Urinary bladder (tissue), 3 donors: ENCODE measurements at regions not wholly inside any gene's neighbourhood (a gene's known extent, or its start where the extent isn't known, plus 50 kb on each side); places are given as distances from the start of the nearest gene placed in this dataset.

Experiments used
- DNase-seq: peaks from one replicate; pipeline ENCODE4 v3.0.0-alpha.2; 2015; ENCODE audit errors: extremely low spot score
- H3K27ac ChIP-seq: one replicate; pipeline ENCODE4 v1.5.1; 2013; ENCODE audit warnings: low read depth, mild to moderate bottlenecking, moderate library complexity
- H3K36me3 ChIP-seq: one replicate; pipeline ENCODE4 v1.6.1; 2013; ENCODE audit warnings: mild to moderate bottlenecking, moderate library complexity; ENCODE audit not compliant: insufficient read depth
- H3K4me1 ChIP-seq: one replicate; pipeline ENCODE4 v1.6.1; 2013; ENCODE audit warnings: mild to moderate bottlenecking, moderate library complexity; ENCODE audit not compliant: insufficient read depth
- H3K4me3 ChIP-seq: one replicate; pipeline ENCODE4 v1.5.1; 2013; ENCODE audit warnings: low read depth, low read length
- WGBS: extraction: QIAGEN DNeasy Blood & Tissue Kit; methylation state at CpG from one replicate; pipeline ENCODE4 v1.1.7; 2013; 5-methylcytosine and 5-hydroxymethylcytosine counted together
- donor health status: healthy with polysubstance abuse.
- donor health status: healthy.

DNA sequence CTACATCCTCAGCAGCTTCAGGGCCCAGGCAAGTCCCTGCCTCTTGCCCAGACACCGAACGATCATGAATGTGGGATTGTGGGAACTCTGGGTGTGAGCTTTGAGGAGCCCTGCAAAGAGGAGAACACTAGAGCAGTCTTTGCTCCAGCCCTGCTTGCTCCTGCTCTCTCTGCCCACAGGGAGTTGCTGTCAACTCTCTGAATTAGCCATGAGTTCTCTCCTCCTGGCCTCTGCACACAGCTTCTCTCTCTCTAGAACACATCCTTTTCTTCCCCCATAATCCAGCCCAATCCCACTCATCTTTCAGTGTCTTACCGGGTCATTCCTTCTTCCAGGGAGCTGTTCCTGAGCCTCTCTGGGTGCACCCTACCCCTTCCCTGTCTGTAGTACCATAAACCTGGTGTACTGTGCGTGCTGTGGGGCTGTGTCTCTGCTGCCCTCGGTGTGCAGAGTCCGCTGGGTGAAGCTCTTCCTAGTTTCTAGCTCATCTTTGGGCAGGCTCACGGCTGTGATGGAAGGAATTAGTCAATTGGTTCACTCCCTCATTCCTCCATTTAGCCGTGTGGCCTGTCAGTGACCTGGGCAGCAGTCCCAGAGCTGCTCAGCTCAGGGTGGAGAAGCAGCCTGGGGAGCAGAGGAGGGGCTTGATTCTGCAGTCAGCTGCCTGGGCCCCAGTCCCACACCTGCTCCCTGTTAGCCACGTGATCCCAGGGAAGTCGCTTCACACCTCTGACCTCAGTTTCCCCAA is 132.9 kb upstream of the HDAC4 start:
- DNase-seq: no peak
- WGBS: 56% methylated on average over 10 of the region's 10 CpGs
- Histone ChIP-seq H3K36me3 (no peaks in the 10 kb centered on the region), H3K4me1 (no peaks in the 10 kb centered on the region), H3K4me3 (no peak overlapping the region), H3K27ac (no peak overlapping the region)

GRCh38 chr2:239532859-239533258 is 132.0 kb upstream of the HDAC4 start:
- no peaks in the 10 kb centered on the region for H3K36me3 ChIP-seq
- no peak for DNase-seq
- H3K27ac ChIP-seq: no peak overlapping the region
- H3K4me3 ChIP-seq: no peak overlapping the region
- 51% methylated on average over 10 of the region's 10 CpGs for whole genome bisulfite sequencing
- H3K4me1 ChIP-seq: no peaks in the 10 kb centered on the region

DNA sequence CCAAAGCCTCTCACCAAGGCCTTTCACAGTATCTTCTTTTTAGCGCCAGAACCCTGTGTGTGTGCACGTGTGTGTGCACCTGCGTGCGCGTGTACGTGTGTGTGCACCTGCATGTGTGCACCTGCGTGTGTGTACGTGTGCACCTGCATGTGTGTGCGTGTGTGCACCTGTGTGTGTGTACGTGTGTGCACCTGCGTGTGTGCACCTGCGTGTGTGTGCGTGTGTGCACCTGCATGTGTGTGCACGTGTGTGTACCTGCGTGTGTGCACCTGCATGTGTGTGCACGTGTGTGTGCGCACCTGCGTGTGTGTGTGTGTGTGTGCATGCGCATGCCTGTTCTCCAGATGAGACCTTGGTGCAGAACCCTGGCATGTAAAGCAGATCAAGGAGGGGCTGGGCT is 131.4 kb upstream of the HDAC4 start:
- 84% methylated on average over 19 of the region's 19 CpGs for WGBS
- DNase-seq: no peak
- H3K4me3 ChIP-seq: no peak overlapping the region

GRCh38 chr2:239531456-239532241 is 130.8 kb upstream of the HDAC4 start:
- H3K4me3 ChIP-seq: no peak overlapping the region
- 62% methylated on average over 18 of the region's 18 CpGs for WGBS
- DNase-seq: no peak
- no peaks in the 10 kb centered on the region for H3K36me3 ChIP-seq
- no peaks in the 10 kb centered on the region for H3K4me1 ChIP-seq
- no peak overlapping the region for H3K27ac ChIP-seq

More for the DNA sequence above, 131.4 kb upstream of the HDAC4 start:
- Histone ChIP-seq H3K27ac (no peak overlapping the region), H3K4me1 (no peaks in the 10 kb centered on the region), H3K36me3 (no peaks in the 10 kb centered on the region)

- 97% methylated on average over 5 of the region's 5 CpGs for WGBS
- DNase-seq: no peak
These were observed 130.0 kb upstream of the HDAC4 start for GRCh38 chr2:239530749-239531316.

DNA sequence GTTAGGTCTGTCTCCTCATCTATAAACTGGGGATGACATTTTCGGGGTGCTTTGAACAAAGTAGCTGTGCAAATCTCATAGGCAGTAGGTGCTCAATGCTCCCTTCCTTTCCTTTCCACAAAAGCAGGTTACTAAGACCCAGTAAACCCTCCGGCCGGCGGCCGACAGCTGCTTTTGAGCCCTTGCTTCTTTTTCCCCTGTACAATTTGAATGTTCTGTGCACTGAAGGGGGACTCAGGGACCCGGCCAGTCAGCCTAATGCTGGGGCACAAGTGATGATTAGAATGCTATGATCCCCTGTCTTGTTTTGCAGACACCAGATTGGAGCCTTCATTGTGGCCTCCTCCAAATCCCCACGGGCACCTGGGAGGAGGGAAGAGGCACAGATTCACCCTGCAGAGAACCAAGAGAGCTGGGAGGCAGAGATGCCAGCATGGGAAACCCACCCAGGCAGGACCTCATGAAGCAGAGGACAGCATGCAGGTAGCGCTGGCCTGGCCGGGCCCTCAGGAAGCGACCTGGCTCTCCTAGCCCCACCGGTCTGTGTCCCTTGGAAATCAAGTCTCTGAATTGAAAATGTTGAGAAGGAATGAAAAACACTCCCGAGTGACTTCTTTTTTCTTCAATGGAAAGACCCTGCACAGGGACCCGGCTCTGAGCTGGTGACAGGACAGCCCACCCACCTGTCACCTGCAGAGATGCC is 128.6 kb upstream of the HDAC4 start:
- H3K4me1 ChIP-seq: no peaks in the 10 kb centered on the region
- DNase-seq: no peak
- 87% methylated on average over 13 of the region's 13 CpGs for WGBS
- no peaks in the 10 kb centered on the region for H3K36me3 ChIP-seq
- H3K27ac ChIP-seq: no peak overlapping the region
- no peak overlapping the region for H3K4me3 ChIP-seq

More at GRCh38 chr2:239530749-239531316, 130.0 kb upstream of the HDAC4 start:
- Histone ChIP-seq H3K36me3 (no peaks in the 10 kb centered on the region), H3K27ac (no peak overlapping the region), H3K4me1 (no peaks in the 10 kb centered on the region), H3K4me3 (no peak overlapping the region)

GRCh38 chr2:239528883-239529282 is 128.1 kb upstream of the HDAC4 start:
- WGBS: 87% methylated on average over 1 of the region's 1 CpG
- Histone ChIP-seq H3K36me3 (no peaks in the 10 kb centered on the region), H3K4me1 (no peaks in the 10 kb centered on the region), H3K4me3 (no peak overlapping the region), H3K27ac (no peak overlapping the region)
- DNase-seq: no peak

DNA sequence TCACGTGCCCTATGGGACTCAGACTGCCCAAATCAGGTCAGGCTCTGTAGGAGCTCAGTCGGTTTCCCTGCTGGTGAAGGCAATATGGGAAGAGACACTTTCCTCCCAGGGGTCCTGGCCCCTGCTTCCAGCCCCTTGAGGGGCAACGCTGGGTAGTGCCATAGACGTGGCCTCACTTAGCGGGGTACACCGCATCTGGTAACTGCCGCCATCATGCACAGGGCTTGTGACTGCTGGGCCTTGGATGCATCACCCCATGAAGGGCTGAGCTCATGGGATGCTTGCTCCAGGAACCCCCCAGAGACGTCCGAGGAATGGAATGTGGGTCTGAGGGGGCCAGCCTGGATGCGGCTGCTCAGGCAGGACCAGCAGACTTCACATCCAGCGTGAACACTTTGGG is 127.3 kb upstream of the HDAC4 start:
- DNase-seq: no peak
- Histone ChIP-seq H3K36me3 (no peaks in the 10 kb centered on the region), H3K27ac (no peak overlapping the region), H3K4me3 (no peak overlapping the region), H3K4me1 (no peaks in the 10 kb centered on the region)
- 89% methylated on average over 11 of the region's 11 CpGs for WGBS

GRCh38 chr2:239526666-239527415 is 126.0 kb upstream of the HDAC4 start:
- DNase-seq: no peak
- no peaks in the 10 kb centered on the region for H3K36me3 ChIP-seq
- no peaks in the 10 kb centered on the region for H3K4me1 ChIP-seq
- no peak overlapping the region for H3K4me3 ChIP-seq
- no peak overlapping the region for H3K27ac ChIP-seq
- 83% methylated on average over 25 of the region's 25 CpGs for WGBS

DNA sequence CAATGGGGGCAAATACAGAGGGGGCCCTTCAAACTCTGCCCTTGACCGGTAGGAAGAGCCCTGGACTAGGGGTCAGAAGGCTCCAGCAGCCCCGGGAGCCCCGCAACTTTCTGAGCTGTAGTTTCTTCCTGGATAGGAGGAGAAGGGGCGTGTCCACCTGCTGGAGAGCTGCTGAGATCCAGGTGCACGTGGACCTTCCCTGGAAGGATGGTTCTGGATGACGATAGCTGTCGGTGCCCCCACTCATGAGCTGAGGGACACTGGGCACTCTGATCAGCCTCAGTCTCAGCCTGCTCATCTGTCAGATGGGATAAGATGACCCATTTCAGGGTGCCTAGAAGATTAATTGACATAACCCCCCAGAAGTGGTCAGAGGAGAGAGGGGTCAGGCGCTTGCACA is 125.2 kb upstream of the HDAC4 start:
- no peak for DNase-seq
- Histone ChIP-seq H3K4me1 (no peaks in the 10 kb centered on the region), H3K27ac (no peak overlapping the region), H3K4me3 (no peak overlapping the region), H3K36me3 (no peaks in the 10 kb centered on the region)
- 77% methylated on average over 8 of the region's 8 CpGs for WGBS

DNA sequence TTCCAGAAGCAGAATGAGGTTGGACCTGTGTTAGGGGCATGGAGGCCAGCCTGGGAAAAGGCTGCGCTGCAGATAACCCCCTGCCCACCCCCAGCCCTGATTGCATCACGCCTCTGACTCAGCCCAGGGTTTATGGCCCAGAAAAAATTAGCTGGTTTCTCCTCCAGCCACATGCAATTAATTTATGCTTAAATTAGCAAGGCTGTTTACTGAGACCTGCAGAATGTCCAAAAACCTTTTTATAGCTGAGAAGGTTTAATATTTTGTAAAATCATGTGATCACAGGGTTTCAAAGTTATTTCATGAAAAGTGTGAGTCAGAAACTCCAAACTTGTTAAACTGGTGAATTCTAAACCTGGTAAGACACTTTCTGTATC is 123.1 kb upstream of the HDAC4 start:
- Histone ChIP-seq H3K4me1 (no peaks in the 10 kb centered on the region), H3K36me3 (no peaks in the 10 kb centered on the region), H3K4me3 (no peak overlapping the region), H3K27ac (no peak overlapping the region)
- DNase-seq: no peak
- whole genome bisulfite sequencing: 34% methylated on average over 2 of the region's 2 CpGs

DNA sequence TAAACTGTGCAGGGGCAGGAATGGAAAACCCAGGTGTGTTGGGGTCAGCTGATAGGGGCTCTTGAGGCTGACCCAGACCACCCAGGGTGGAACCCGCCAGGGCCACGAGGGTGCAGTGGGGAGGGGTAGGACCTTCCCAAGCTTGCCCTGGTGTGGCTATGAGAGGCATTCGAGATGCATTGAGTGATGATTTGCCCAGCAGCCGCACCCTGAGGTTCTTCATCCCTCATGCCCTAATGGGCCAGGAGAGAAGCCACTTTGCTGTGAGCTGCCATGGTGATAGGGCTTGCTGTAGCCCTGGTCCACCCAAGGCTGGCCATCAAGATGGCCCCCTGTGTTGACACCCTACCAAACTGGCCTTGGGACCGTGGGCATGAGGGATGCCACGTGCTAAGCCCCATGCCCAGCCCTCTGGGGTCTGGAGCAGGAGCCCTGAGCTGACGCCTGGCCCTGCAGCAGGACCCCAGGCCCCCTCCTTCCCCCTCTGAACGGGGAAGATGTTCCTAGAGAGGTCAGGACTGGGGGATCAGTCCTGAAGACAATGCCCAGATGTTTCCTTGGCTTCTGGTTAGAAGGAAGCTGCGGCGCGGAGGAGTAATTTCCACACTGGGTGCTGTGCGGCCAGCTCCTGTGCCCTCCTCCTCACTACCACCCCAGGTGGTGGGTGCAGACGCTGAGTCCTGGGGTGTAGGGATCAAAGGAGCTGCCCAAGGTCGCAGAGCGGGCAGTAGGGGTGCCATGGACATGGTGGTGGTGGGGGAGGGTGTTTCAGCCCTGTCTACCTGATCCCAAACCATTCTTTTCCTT is 122.5 kb upstream of the HDAC4 start:
- 81% methylated on average over 15 of the region's 15 CpGs for WGBS
- Histone ChIP-seq H3K27ac (no peak overlapping the region), H3K4me1 (no peaks in the 10 kb centered on the region), H3K4me3 (no peak overlapping the region), H3K36me3 (no peaks in the 10 kb centered on the region)
- no peak for DNase-seq
